HepG2 (cell line): ENCODE measurements at regions not wholly inside any gene's neighbourhood (a gene's known extent, or its start where the extent isn't known, plus 50 kb on each side); places are given as distances from the start of the nearest gene placed in this dataset.

Source experiments
- ATAC-seq: fragments of 200-7000 bp; cut with Tn5 transposase; 3 replicates; pipeline ENCODE4 v1.9.1; 2020; ENCODE audit warnings: mild to moderate bottlenecking, moderate library complexity
- BruUV-seq: library from RNA; stranded (reverse); fragments of 400-500 nt; replicated peaks from 2 replicates; lab custom pipeline; 2021; lab: Mats Ljungman, UMichigan
- CTCF ChIA-PET: fragments of 300-600 bp; formaldehyde crosslinking; extraction: SDS; loops from one replicate; lab custom pipeline; 2021; ENCODE audit warnings: low total read pairs, inconsistent platforms, low intra/inter-chr PET ratio; lab: Yijun Ruan, JAX
- POLR2A ChIA-PET: fragments of 350-600 bp; sonication (Branson Sonifier 250); formaldehyde crosslinking; loops from one replicate; lab custom pipeline; 2020; ENCODE audit warnings: antibody characterized with exemption, inconsistent platforms; lab: Yijun Ruan, JAX
- DNase-seq: peaks from one replicate; pipeline ENCODE4 v3.0.0-alpha.2; 2015; ENCODE audit warnings: low spot score
- FAIRE-seq: peaks from 3 replicates; lab custom pipeline; 2011; peaks lifted over from hg19 to GRCh38; lab: Jason Lieb, UNC
- H2AFZ ChIP-seq: one replicate; pipeline ENCODE4 v1.6.1; 2011; ENCODE audit warnings: low read length, inconsistent platforms
- H3K27ac ChIP-seq: fragments of 300-600 bp; 3 replicates; pipeline ENCODE4 v1.8.0; 2011; ENCODE audit warnings: mixed run types, mild to moderate bottlenecking, mixed read lengths, low read length, inconsistent platforms; ENCODE audit not compliant: insufficient read depth; ENCODE audit errors: extremely low read length
- H3K27me3 ChIP-seq, 2 experiments: fragments of 200-600 bp in 1 of 2; 2 replicates in 1 of 2; 3 replicates in 1 of 2; pipeline versions ENCODE4 v1.6.0 to v1.8.0; 2011; ENCODE audit warnings: low read length in 2 of 2, mild to moderate bottlenecking in 2 of 2, moderate library complexity in 2 of 2, inconsistent platforms in 1 of 2; ENCODE audit not compliant: insufficient read depth in 2 of 2, control insufficient read depth in 1 of 2
- H3K36me3 ChIP-seq, 2 experiments: fragments of 200-600 bp in 1 of 2; replicated peaks in 1 of 2; 2 replicates in 1 of 2; 3 replicates in 1 of 2; pipeline versions ENCODE4 v1.5.1 to v1.8.0; 2011; ENCODE audit warnings: low read length in 2 of 2, inconsistent platforms in 1 of 2; ENCODE audit not compliant: insufficient read depth in 2 of 2, control insufficient read depth in 1 of 2
- H3K4me1 ChIP-seq: 2 replicates; pipeline ENCODE4 v1.5.1; 2012; ENCODE audit warnings: low read length, inconsistent platforms; ENCODE audit not compliant: insufficient read depth
- H3K4me2 ChIP-seq: 2 replicates; pipeline ENCODE4 v1.6.0; 2011; ENCODE audit warnings: low read depth, low read length, inconsistent platforms
- H3K4me3 ChIP-seq, 3 experiments: fragments of 200-600 bp in 1 of 3; sonication (generic), shearing (Covaris generic) in 1 of 3; replicated peaks in 1 of 3; 2 replicates each; pipeline ENCODE4 v1.5.1; 2011 to 2016; ENCODE audit warnings: low read length in 3 of 3, inconsistent platforms in 2 of 3, low read depth in 2 of 3, mild to moderate bottlenecking in 2 of 3, control low read depth in 1 of 3, mixed read lengths in 1 of 3; ENCODE audit not compliant: insufficient read depth in 1 of 3
- H3K79me2 ChIP-seq: one replicate; pipeline ENCODE4 v1.6.1; 2011; ENCODE audit warnings: low read length, inconsistent platforms; ENCODE audit not compliant: insufficient read depth
- H3K9ac ChIP-seq: 2 replicates; pipeline ENCODE4 v1.6.0; 2011; ENCODE audit warnings: mild to moderate bottlenecking, low read depth, low read length, inconsistent platforms; ENCODE audit not compliant: insufficient read depth
- H3K9me3 ChIP-seq: 2 replicates; pipeline ENCODE4 v1.5.1; 2012; ENCODE audit warnings: mild to moderate bottlenecking, low read length
- H4K20me1 ChIP-seq: 2 replicates; pipeline ENCODE4 v1.6.0; 2011; ENCODE audit warnings: inconsistent platforms, mild to moderate bottlenecking, low read length, moderate library complexity; ENCODE audit not compliant: insufficient read depth
- IRX3 ChIP-seq: sonication (generic); formaldehyde crosslinking; IDR thresholded peaks from 2 replicates; pipeline ENCODE4 v1.8.1; 2023; ENCODE audit warnings: mild to moderate bottlenecking, low read depth, missing genetic modification reagents, borderline replicate concordance
- PHF8 ChIP-seq: sonication (generic); formaldehyde crosslinking; IDR thresholded peaks from 2 replicates; pipeline ENCODE4 v1.5.0; 2020; ENCODE audit warnings: missing genetic modification reagents
- SOX13 ChIP-seq, 3 experiments: fragments of 450-650 bp in 1 of 3; sonication (generic) in 1 of 3; formaldehyde crosslinking in 1 of 3; IDR thresholded peaks in 2 of 3; conservative IDR thresholded peaks in 1 of 3; 2 replicates each; pipeline versions ENCODE4 v1.5.0 to v1.6.1; 2016 to 2020; ENCODE audit warnings: antibody characterized with exemption in 1 of 3, mild to moderate bottlenecking in 1 of 3, missing compliant biosample characterization in 1 of 3, missing genetic modification reagents in 1 of 3, moderate library complexity in 1 of 3
- ZBTB40 ChIP-seq, 2 experiments: fragments of 450-650 bp in 1 of 2; sonication (generic) in 1 of 2; formaldehyde crosslinking in 1 of 2; IDR thresholded peaks; 2 replicates each; pipeline versions ENCODE4 v1.6.1 to v1.8.0; 2016 to 2022; ENCODE audit warnings: antibody characterized with exemption in 1 of 2, mild to moderate bottlenecking in 1 of 2, missing genetic modification reagents in 1 of 2
- ZBTB43 ChIP-seq: sonication (generic); formaldehyde crosslinking; conservative IDR thresholded peaks from 2 replicates; pipeline ENCODE4 v1.4.0; 2020; ENCODE audit warnings: missing genetic modification reagents
- ZBTB46 ChIP-seq: sonication (generic); formaldehyde crosslinking; IDR thresholded peaks from 2 replicates; pipeline ENCODE4 v1.4.0; 2020; ENCODE audit warnings: mild to moderate bottlenecking, missing genetic modification reagents, borderline replicate concordance
- ZNF549 ChIP-seq: sonication (generic); formaldehyde crosslinking; IDR thresholded peaks from 2 replicates; pipeline ENCODE4 v1.5.0; 2020; ENCODE audit warnings: missing genetic modification reagents
- ZNF589 ChIP-seq: sonication (generic); formaldehyde crosslinking; conservative IDR thresholded peaks from 2 replicates; pipeline ENCODE4 v1.8.0; 2022; ENCODE audit warnings: mild to moderate bottlenecking, moderate library complexity, missing genetic modification reagents
- ZNF607 ChIP-seq: sonication (generic); formaldehyde crosslinking; IDR thresholded peaks from 2 replicates; pipeline ENCODE4 v1.5.1; 2020; ENCODE audit warnings: missing genetic modification reagents, mild to moderate bottlenecking, borderline replicate concordance
- WGBS: methylation state at CpG from one replicate; pipeline ENCODE4 v1.1.6; 2017; ENCODE audit warnings: low lambda C conversion rate; 5-methylcytosine and 5-hydroxymethylcytosine counted together
- in situ Hi-C: cut with HindIII; loops from 2 replicates; pipeline ENCODE4 v1.10.0; 2017; ENCODE audit warnings: low pct_unique_long_range_greater_than_20kb; ENCODE audit not compliant: extremely low pct_ligation_motif_present
- intact Hi-C: fragments of 100-400 bp; cut with micrococcal nuclease; formaldehyde crosslinking; loops from one replicate; pipeline ENCODE4 v1.10.0; 2022; ENCODE audit not compliant: unreplicated experiment

- H3K4me1 ChIP-seq = no peaks in the 10 kb centered on the region
- H3K36me3 ChIP-seq = no peaks in the 10 kb centered on the region
- ATAC-seq (no peak), DNase-seq (no peak), FAIRE-seq (no peak)
- ChIA-PET POLR2A (no interaction called here), CTCF (no interaction called here)
- intact Hi-C loops (no loop called here), in situ Hi-C loops (no loop called here)
- WGBS = 25% methylated on average over 7 of the region's 7 CpGs
- no peaks in the 10 kb centered on the region; the same call in 1 of the 2 replicates for H3K9me3 ChIP-seq
- H4K20me1 ChIP-seq = no peaks in the 10 kb centered on the region
- no TSS peak for BruUV-seq
- no peak overlapping the region for H3K27ac ChIP-seq
- H3K9ac ChIP-seq = no peak overlapping the region
- no peak overlapping the region for H3K4me2 ChIP-seq
- no peaks in the 10 kb centered on the region for H3K27me3 ChIP-seq
- H2AFZ ChIP-seq = no peak overlapping the region
- no peak overlapping the region for H3K4me3 ChIP-seq
- no peaks in the 10 kb centered on the region for H3K79me2 ChIP-seq
- no peak for TF ChIP-seq SOX13 (IDR thresholded peaks at IDR 0.05)
- no peak for TF ChIP-seq SOX13 (CRISPR knock-in tag; conservative IDR thresholded peaks at IDR 0.05 in 1 of 2, IDR thresholded peaks at IDR 0.05 in 1 of 2)
- no peak for TF ChIP-seq ZNF589
- no peak for TF ChIP-seq ZBTB43 (CRISPR knock-in tag)
- no peak for TF ChIP-seq IRX3
- TF ChIP-seq ZBTB46 (CRISPR knock-in tag) = no peak
- TF ChIP-seq ZBTB40 (IDR thresholded peaks at IDR 0.05) = no peak
- no peak for TF ChIP-seq ZBTB40 (CRISPR knock-in tag; IDR thresholded peaks at IDR 0.05)
- TF ChIP-seq ZNF607 = no peak
- no peak for TF ChIP-seq PHF8 (CRISPR knock-in tag)
- no peak for TF ChIP-seq ZNF549 (CRISPR knock-in tag)
Measured at GRCh38 chr18:55863876-55864275, 275.9 kb upstream of the TCF4 start.
